Smooth muscle cell (in vitro differentiated cells): ENCODE measurements at regions not wholly inside any gene's neighbourhood (a gene's known extent, or its start where the extent isn't known, plus 50 kb on each side); places are given as distances from the start of the nearest gene placed in this dataset.
A peak's percentile ranks its signal among the peaks of the same experiment; 100 is the strongest.

Experiments used
- DNase-seq: peaks from one replicate; lab custom pipeline; 2025; ENCODE audit not compliant: unreplicated experiment; lab: John Stamatoyannopoulos, UW
- H2AFZ ChIP-seq: fragments of 200-600 bp; sonication (generic); 2 replicates; pipeline ENCODE4 v1.6.0; 2016; ENCODE audit warnings: antibody characterized with exemption, low read depth, mild to moderate bottlenecking
- H3F3A ChIP-seq: fragments of 200-600 bp; sonication (generic); 2 replicates; pipeline ENCODE4 v1.6.0; 2017; ENCODE audit warnings: antibody characterized with exemption, low read depth
- H3K27ac ChIP-seq: fragments of 200-600 bp; sonication (generic); 2 replicates; pipeline ENCODE4 v1.5.1; 2016; ENCODE audit warnings: low read depth, mild to moderate bottlenecking
- H3K27me3 ChIP-seq: fragments of 200-600 bp; sonication (generic); 2 replicates; pipeline ENCODE4 v1.6.1; 2016; ENCODE audit warnings: low read depth, mild to moderate bottlenecking
- H3K36me3 ChIP-seq: fragments of 200-600 bp; sonication (generic); 2 replicates; pipeline ENCODE4 v1.5.1; 2016; ENCODE audit warnings: low read depth
- H3K4me1 ChIP-seq: fragments of 200-600 bp; sonication (generic); 2 replicates; pipeline ENCODE4 v1.5.1; 2016; ENCODE audit warnings: low read depth
- H3K4me2 ChIP-seq: fragments of 200-600 bp; sonication (generic); 2 replicates; pipeline ENCODE4 v1.6.0; 2016; ENCODE audit warnings: mild to moderate bottlenecking
- H3K4me3 ChIP-seq: fragments of 200-600 bp; sonication (generic); 2 replicates; pipeline ENCODE4 v1.5.1; 2016; ENCODE audit warnings: mild to moderate bottlenecking
- H3K79me2 ChIP-seq: fragments of 200-600 bp; sonication (generic); 2 replicates; pipeline ENCODE4 v1.6.0; 2016; ENCODE audit warnings: low read depth, mild to moderate bottlenecking
- H3K9ac ChIP-seq: fragments of 200-600 bp; sonication (generic); 2 replicates; pipeline ENCODE4 v1.6.0; 2016; ENCODE audit warnings: low read depth
- H3K9me3 ChIP-seq: fragments of 200-600 bp; sonication (generic); replicated peaks from 2 replicates; pipeline ENCODE4 v1.5.1; 2016; ENCODE audit warnings: low read depth
- H4K20me1 ChIP-seq: fragments of 200-600 bp; sonication (generic); 2 replicates; pipeline ENCODE4 v1.6.0; 2016; ENCODE audit warnings: low read depth
- WGBS: methylation state at CpG from one replicate; pipeline ENCODE4 v1.1.7; 2016; ENCODE audit warnings: low lambda C conversion rate; 5-methylcytosine and 5-hydroxymethylcytosine counted together
- TF ChIP-seq, protein P1 (sequence below): fragments of 200-600 bp; sonication (generic); IDR thresholded peaks from 2 replicates; pipeline ENCODE4 v1.5.1; 2017; ENCODE audit warnings: borderline replicate concordance, mild to moderate bottlenecking, antibody characterized with exemption; ENCODE audit not compliant: insufficient read depth, poor library complexity, severe bottlenecking

DNA sequence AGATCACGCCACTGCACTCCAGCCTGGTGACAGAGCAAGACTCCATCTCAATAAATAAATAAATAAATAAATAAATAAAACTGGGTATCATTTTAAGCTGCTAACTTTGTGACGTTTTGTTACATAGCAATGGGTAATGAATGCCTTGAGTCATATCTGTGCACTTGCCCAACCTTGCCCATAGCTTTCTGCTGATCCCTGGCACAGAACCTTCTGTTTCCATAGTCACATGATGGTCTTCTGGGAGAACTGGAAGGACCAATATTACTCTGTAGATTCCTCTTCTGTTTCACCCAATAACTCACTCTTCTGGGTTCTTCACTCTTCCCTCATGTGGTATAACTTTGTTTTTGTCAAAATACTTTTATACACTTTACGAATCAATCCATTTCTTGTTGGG, 140.8 kb downstream of the SCARB1 start:
- DNase-seq = no peak
- no peak overlapping the region for H2AFZ ChIP-seq
- no peaks in the 10 kb centered on the region for H4K20me1 ChIP-seq
- H3K79me2 ChIP-seq = no peaks in the 10 kb centered on the region
- no peaks in the 10 kb centered on the region for H3K4me1 ChIP-seq
- TF ChIP-seq, protein P1, sequence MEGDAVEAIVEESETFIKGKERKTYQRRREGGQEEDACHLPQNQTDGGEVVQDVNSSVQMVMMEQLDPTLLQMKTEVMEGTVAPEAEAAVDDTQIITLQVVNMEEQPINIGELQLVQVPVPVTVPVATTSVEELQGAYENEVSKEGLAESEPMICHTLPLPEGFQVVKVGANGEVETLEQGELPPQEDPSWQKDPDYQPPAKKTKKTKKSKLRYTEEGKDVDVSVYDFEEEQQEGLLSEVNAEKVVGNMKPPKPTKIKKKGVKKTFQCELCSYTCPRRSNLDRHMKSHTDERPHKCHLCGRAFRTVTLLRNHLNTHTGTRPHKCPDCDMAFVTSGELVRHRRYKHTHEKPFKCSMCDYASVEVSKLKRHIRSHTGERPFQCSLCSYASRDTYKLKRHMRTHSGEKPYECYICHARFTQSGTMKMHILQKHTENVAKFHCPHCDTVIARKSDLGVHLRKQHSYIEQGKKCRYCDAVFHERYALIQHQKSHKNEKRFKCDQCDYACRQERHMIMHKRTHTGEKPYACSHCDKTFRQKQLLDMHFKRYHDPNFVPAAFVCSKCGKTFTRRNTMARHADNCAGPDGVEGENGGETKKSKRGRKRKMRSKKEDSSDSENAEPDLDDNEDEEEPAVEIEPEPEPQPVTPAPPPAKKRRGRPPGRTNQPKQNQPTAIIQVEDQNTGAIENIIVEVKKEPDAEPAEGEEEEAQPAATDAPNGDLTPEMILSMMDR = no peak
- H3K4me3 ChIP-seq = no peak overlapping the region
- no peak overlapping the region for H3K27ac ChIP-seq
- 97% methylated on average over 3 of the region's 3 CpGs for WGBS
- no peaks in the 10 kb centered on the region for H3K27me3 ChIP-seq
- H3K36me3 ChIP-seq = no peaks in the 10 kb centered on the region
- no peaks in the 10 kb centered on the region for H3K9me3 ChIP-seq
- peaks cover 7% of the 10 kb centered on the region for H3F3A ChIP-seq
- no peak overlapping the region for H3K9ac ChIP-seq
- H3K4me2 ChIP-seq = no peak overlapping the region

DNA sequence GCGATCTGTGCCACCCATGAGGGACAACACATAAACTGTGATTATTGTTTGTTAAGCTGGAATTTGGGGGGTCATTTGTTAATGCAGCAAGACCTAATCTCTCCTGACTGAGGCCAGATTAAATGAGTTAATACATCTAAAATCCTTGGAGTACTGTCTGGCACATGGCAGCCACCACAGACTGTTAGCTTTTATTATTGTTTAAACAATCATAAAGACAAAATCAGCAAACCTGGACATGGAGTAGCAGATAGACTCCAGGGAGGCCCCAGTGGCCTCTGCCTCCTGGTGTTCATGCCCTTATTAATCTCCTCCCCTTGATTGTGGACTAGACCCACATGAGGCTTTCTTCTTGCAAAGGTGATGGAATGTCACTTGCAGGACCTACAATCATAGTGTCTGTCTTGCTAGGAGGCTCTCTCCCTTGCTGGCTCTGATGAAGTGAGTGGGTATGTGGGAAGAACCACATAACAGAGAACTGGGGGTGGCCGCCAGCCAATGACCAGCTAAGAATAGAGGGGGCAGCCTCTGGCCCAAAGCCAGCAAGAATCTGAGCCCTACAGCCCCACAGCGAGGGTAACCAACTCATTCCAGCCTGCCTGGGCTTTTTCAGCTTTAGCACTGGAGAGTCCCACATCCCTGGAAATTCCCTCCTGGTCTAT, 142.0 kb downstream of the SCARB1 start:
- H3F3A ChIP-seq = peaks cover 7% of the 10 kb centered on the region
- no peaks in the 10 kb centered on the region for H3K4me1 ChIP-seq
- no peaks in the 10 kb centered on the region for H3K9me3 ChIP-seq
- no peak overlapping the region for H2AFZ ChIP-seq
- TF ChIP-seq, protein P1 = no peak
- no peaks in the 10 kb centered on the region for H3K27me3 ChIP-seq
- peak overlapping the region; percentile 57 for H3K27ac ChIP-seq
- H3K4me2 ChIP-seq = no peak overlapping the region
- no peak overlapping the region for H3K4me3 ChIP-seq
- H3K79me2 ChIP-seq = no peaks in the 10 kb centered on the region
- no peak for DNase-seq
- 62% methylated on average over 3 of the region's 3 CpGs for WGBS
- H3K9ac ChIP-seq = no peak overlapping the region
- H4K20me1 ChIP-seq = no peaks in the 10 kb centered on the region
- H3K36me3 ChIP-seq = no peaks in the 10 kb centered on the region

DNA sequence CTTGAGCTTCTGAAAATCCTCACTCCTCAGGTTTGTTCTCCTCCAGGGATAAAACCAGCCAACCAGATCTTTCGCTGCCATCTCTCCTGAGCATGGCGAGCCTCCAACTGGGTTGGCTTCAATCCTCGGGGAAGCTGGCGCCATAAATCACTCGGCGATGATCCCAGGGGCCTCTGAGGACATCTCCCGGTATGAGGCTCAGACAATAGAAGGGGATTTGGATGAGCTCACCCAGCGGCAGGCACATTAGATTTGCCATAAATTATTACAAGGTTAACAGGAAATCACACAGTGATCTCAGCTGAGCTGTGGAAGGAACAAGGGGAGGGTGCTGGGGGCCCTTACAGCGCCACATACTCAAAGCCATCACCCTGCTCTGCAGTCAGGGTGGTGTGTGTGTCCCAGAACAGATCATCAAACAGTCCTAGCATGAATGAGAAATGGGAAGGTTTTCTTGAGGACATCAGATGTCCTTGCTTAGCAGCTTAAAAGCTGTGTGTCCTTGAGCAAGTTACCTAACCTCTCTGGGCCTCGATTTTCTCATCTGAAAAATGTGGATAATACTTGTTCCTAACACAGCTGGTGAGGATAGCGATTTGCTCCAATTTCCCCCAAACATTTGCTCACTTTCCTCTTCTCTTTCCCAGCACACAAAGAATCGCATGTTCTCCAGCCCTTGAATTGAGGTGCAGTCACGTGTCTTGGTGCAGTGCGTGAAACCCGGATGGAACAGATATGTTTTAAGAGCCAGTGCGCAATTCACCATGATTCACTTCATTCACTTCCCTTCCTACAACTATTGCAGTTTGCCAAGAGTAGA, 142.8 kb downstream of the SCARB1 start:
- Histone ChIP-seq H3K4me3 (no peak overlapping the region), H3K4me2 (no peak overlapping the region), H4K20me1 (no peaks in the 10 kb centered on the region), H3K36me3 (no peaks in the 10 kb centered on the region), H3K27me3 (no peaks in the 10 kb centered on the region), H3K9me3 (no peaks in the 10 kb centered on the region), H3F3A (peaks cover 7% of the 10 kb centered on the region), H3K79me2 (no peaks in the 10 kb centered on the region), H3K27ac (peak overlapping the region; percentile 57), H2AFZ (no peak overlapping the region), H3K9ac (no peak overlapping the region), H3K4me1 (peaks cover 2% of the 10 kb centered on the region)
- TF ChIP-seq, protein P1 = no peak
- no peak for DNase-seq
- WGBS = 73% methylated on average over 16 of the region's 16 CpGs
